ENCODE measurements at regions not wholly inside any gene's neighbourhood (a gene's known extent, or its start where the extent isn't known, plus 50 kb on each side); places are given as distances from the start of the nearest gene placed in this dataset.

DNA sequence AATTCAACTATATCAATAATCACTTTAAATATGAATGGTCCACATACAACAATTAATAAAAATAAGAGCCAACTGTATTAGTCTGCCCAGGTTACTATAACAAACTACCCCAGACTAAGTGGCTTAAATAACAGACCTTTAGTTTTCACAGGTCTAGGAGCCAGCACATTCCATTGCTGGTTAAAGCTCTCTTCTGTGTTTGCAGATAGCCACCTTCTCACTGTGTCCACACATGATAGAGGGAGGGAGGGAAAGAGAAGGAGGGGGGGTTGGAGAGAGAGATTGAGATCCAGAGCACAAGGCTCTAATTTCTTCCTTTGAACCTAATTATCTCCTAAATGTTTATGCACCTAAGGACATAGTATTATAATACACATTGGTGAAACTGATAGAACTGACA, 267.8 kb upstream of the NXPH2 start:
- DNase-seq (ENCODE audit: low read depth), result no peak
- TF ChIP-seq, protein P1, sequence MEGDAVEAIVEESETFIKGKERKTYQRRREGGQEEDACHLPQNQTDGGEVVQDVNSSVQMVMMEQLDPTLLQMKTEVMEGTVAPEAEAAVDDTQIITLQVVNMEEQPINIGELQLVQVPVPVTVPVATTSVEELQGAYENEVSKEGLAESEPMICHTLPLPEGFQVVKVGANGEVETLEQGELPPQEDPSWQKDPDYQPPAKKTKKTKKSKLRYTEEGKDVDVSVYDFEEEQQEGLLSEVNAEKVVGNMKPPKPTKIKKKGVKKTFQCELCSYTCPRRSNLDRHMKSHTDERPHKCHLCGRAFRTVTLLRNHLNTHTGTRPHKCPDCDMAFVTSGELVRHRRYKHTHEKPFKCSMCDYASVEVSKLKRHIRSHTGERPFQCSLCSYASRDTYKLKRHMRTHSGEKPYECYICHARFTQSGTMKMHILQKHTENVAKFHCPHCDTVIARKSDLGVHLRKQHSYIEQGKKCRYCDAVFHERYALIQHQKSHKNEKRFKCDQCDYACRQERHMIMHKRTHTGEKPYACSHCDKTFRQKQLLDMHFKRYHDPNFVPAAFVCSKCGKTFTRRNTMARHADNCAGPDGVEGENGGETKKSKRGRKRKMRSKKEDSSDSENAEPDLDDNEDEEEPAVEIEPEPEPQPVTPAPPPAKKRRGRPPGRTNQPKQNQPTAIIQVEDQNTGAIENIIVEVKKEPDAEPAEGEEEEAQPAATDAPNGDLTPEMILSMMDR (conservative IDR thresholded peaks at IDR 0.05; ENCODE audit: control insufficient read depth, insufficient read depth, low read depth, low read length), result no peak
- H3K4me3 ChIP-seq (ENCODE audit: control insufficient read depth, low read depth, low read length), result no peak overlapping the region

- DNase-seq (ENCODE audit: low read depth), result no peak
- TF ChIP-seq, protein P1 (conservative IDR thresholded peaks at IDR 0.05; ENCODE audit: control insufficient read depth, insufficient read depth, low read depth, low read length), result no peak
- H3K4me3 ChIP-seq (ENCODE audit: control insufficient read depth, low read depth, low read length), result no peak overlapping the region
Observed at GRCh38 chr2:139045524-139045923, 265.3 kb upstream of the NXPH2 start.

- no peak overlapping the region for H3K4me3 ChIP-seq (ENCODE audit: control insufficient read depth, low read depth, low read length)
- DNase-seq (ENCODE audit: low read depth), result no peak
- TF ChIP-seq, protein P1 (conservative IDR thresholded peaks at IDR 0.05; ENCODE audit: control insufficient read depth, insufficient read depth, low read depth, low read length), result no peak
Observed at GRCh38 chr2:139034064-139034463, 253.9 kb upstream of the NXPH2 start.

DNA sequence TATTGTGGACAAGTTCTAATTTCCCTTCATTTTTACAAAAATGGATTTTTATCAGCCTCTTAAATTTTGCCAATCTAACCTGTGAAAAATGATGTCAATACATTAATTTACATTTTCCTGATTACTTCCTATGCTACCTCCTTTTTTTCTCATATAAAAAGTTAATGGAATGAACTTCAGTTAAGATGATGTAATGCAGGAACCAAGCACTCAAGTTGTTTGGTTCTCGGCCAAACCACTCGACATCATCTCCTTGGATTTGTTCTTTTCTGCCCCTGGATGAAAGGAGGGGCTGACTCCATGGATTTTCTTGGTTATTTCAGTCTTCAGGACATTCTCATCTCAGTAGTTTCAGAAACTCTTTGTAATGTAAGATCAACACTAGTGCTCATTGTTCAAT, 253.1 kb upstream of the NXPH2 start:
- H3K4me3 ChIP-seq (ENCODE audit: control insufficient read depth, low read depth, low read length), result no peak overlapping the region
- TF ChIP-seq, protein P1 (conservative IDR thresholded peaks at IDR 0.05; ENCODE audit: control insufficient read depth, insufficient read depth, low read depth, low read length), result no peak
- DNase-seq (ENCODE audit: low read depth), result peak; percentile 7

- TF ChIP-seq, protein P1 (conservative IDR thresholded peaks at IDR 0.05; ENCODE audit: control insufficient read depth, insufficient read depth, low read depth, low read length), result no peak
- H3K4me3 ChIP-seq (ENCODE audit: control insufficient read depth, low read depth, low read length), result no peak overlapping the region
- DNase-seq (ENCODE audit: low read depth), result peak; percentile 2
Observed at GRCh38 chr2:139031722-139032121, 251.5 kb upstream of the NXPH2 start.

GRCh38 chr2:139020287-139020686, 240.1 kb upstream of the NXPH2 start:
- no peak for DNase-seq (ENCODE audit: low read depth)
- TF ChIP-seq, protein P1 (conservative IDR thresholded peaks at IDR 0.05; ENCODE audit: control insufficient read depth, insufficient read depth, low read depth, low read length), result no peak
- H3K4me3 ChIP-seq (ENCODE audit: control insufficient read depth, low read depth, low read length), result no peak overlapping the region

- TF ChIP-seq, protein P1 (conservative IDR thresholded peaks at IDR 0.05; ENCODE audit: control insufficient read depth, insufficient read depth, low read depth, low read length), result no peak
- DNase-seq (ENCODE audit: low read depth), result no peak
- H3K4me3 ChIP-seq (ENCODE audit: control insufficient read depth, low read depth, low read length), result no peak overlapping the region
Observed at GRCh38 chr2:139018252-139018651, 238.1 kb upstream of the NXPH2 start.
